A549 (cell line): ENCODE measurements at regions not wholly inside any gene's neighbourhood (a gene's known extent, or its start where the extent isn't known, plus 50 kb on each side); places are given as distances from the start of the nearest gene placed in this dataset.
A peak's percentile ranks its signal among the peaks of the same experiment; 100 is the strongest.
"Not testable (repeated sequence)": the region's sequence is repeated elsewhere in the genome, so short reads cannot be mapped to it uniquely, and the experiment has no call there.

Experiments used
- ATAC-seq, 2 experiments: fragments of 200-7000 bp in 1 of 2; fragments of >200 bp in 1 of 2; cut with Nextera tagmentation in 1 of 2; cut with Tn5 transposase in 1 of 2; 3 replicates each; pipeline versions ENCODE4 v1.8.0 to v1.9.1; 2018 to 2020; ENCODE audit warnings: mild to moderate bottlenecking in 1 of 2, moderate library complexity in 1 of 2
- CTCF ChIA-PET: fragments of 300-600 bp; sonication (Branson Sonifier 250); formaldehyde crosslinking; extraction: SDS; loops from one replicate; lab custom pipeline; 2021; ENCODE audit warnings: antibody characterized with exemption, inconsistent platforms; lab: Yijun Ruan, JAX
- POLR2A ChIA-PET: fragments of 350-600 bp; formaldehyde crosslinking; extraction: SDS; loops from one replicate; lab custom pipeline; 2021; ENCODE audit warnings: antibody characterized with exemption, inconsistent platforms; lab: Yijun Ruan, JAX
- DNase-seq, 2 experiments: peaks; one replicate each; pipeline versions ENCODE4 v3.0.0 to v3.0.0-alpha.2; 2011 to 2016; ENCODE audit warnings: low read depth in 1 of 2, low spot score in 1 of 2
- FAIRE-seq: peaks from 2 replicates; lab custom pipeline; 2011; peaks lifted over from hg19 to GRCh38; lab: Jason Lieb, UNC
- H3K27ac ChIP-seq, 2 experiments: fragments of >200 bp; sonication (Bioruptor Twin); formaldehyde crosslinking; 3 replicates each; pipeline ENCODE4 v1.5.1; 2016 to 2017
- H3K4me1 ChIP-seq: fragments of >200 bp; sonication (Bioruptor Twin); formaldehyde crosslinking; 3 replicates; pipeline ENCODE4 v1.6.1; 2016
- H3K4me2 ChIP-seq: fragments of >200 bp; sonication (Bioruptor Twin); formaldehyde crosslinking; 3 replicates; pipeline ENCODE4 v1.6.1; 2016
- H3K4me3 ChIP-seq: fragments of >200 bp; sonication (Bioruptor Twin); formaldehyde crosslinking; 3 replicates; pipeline ENCODE4 v1.5.1; 2016
- H3K9me3 ChIP-seq: fragments of >200 bp; sonication (Bioruptor Twin); formaldehyde crosslinking; 3 replicates; pipeline ENCODE4 v1.6.1; 2016
- CEBPB ChIP-seq, 2 experiments: fragments of >200 bp in 1 of 2; sonication (Bioruptor Twin) in 1 of 2; formaldehyde crosslinking in 1 of 2; IDR thresholded peaks; 2 replicates each; pipeline ENCODE4 v1.6.1; 2012 to 2016
- CHD2 ChIP-seq: fragments of 150-350 bp; IDR thresholded peaks from 2 replicates; pipeline ENCODE4 v1.6.1; 2014; ENCODE audit warnings: low read length; ENCODE audit not compliant: partially characterized antibody
- EHF ChIP-seq: fragments of 250-450 bp; sonication (Bioruptor Pico); IDR thresholded peaks from 2 replicates; pipeline ENCODE4 v1.5.0; 2020; ENCODE audit warnings: mild to moderate bottlenecking
- FOSL2 ChIP-seq, 2 experiments: fragments of 450-650 bp in 1 of 2; fragments of >200 bp in 1 of 2; sonication (Bioruptor Twin) in 1 of 2; formaldehyde crosslinking; IDR thresholded peaks; 2 replicates each; pipeline versions ENCODE4 v1.5.0 to v1.6.1; 2016 to 2020; ENCODE audit warnings: mild to moderate bottlenecking in 1 of 2, moderate library complexity in 1 of 2
- HDAC2 ChIP-seq: fragments of 200-600 bp; sonication (generic); IDR thresholded peaks from 2 replicates; pipeline ENCODE4 v1.6.1; 2016
- HEYL ChIP-seq: fragments of 250-450 bp; sonication (Bioruptor Pico); IDR thresholded peaks from 2 replicates; pipeline ENCODE4 v1.8.0; 2021; ENCODE audit warnings: mild to moderate bottlenecking, moderate library complexity
- HOXA7 ChIP-seq: fragments of 250-450 bp; sonication (Bioruptor Pico); IDR thresholded peaks from 2 replicates; pipeline ENCODE4 v1.5.0; 2020; ENCODE audit warnings: mild to moderate bottlenecking, moderate library complexity
- JUNB ChIP-seq: fragments of >200 bp; sonication (Bioruptor Twin); formaldehyde crosslinking; IDR thresholded peaks from 2 replicates; pipeline ENCODE4 v1.6.1; 2016
- KDM1A ChIP-seq: fragments of 200-600 bp; sonication (generic); IDR thresholded peaks from 2 replicates; pipeline ENCODE4 v1.6.1; 2016; ENCODE audit warnings: low read depth, mild to moderate bottlenecking
- NFE2L2 ChIP-seq: fragments of 150-350 bp; conservative IDR thresholded peaks from 2 replicates; pipeline ENCODE4 v1.6.1; 2014; ENCODE audit warnings: low read length
- PHF8 ChIP-seq: fragments of 200-600 bp; sonication (generic); IDR thresholded peaks from 2 replicates; pipeline ENCODE4 v1.6.1; 2016; ENCODE audit warnings: low read depth, mild to moderate bottlenecking, antibody characterized with exemption, moderate library complexity, borderline replicate concordance
- POLR2A ChIP-seq: IDR thresholded peaks from 2 replicates; pipeline ENCODE4 v1.6.1; 2012; ENCODE audit warnings: mild to moderate bottlenecking, low read length
- RARB ChIP-seq: fragments of 250-450 bp; sonication (Bioruptor Pico); IDR thresholded peaks from 2 replicates; pipeline ENCODE4 v1.8.0; 2021; ENCODE audit warnings: mild to moderate bottlenecking, moderate library complexity
- RNF2 ChIP-seq: fragments of 200-600 bp; sonication (generic); IDR thresholded peaks from 2 replicates; pipeline ENCODE4 v1.6.1; 2016; ENCODE audit warnings: low read depth, mild to moderate bottlenecking, antibody characterized with exemption, moderate library complexity, borderline replicate concordance
- ZFP36 ChIP-seq: fragments of 450-650 bp; IDR thresholded peaks from 2 replicates; pipeline ENCODE4 v1.6.1; 2014; ENCODE audit warnings: borderline replicate concordance; ENCODE audit not compliant: partially characterized antibody
- WGBS: methylation state at CpG from one replicate; pipeline ENCODE4 v1.1.6; 2017; ENCODE audit errors: missing lambda C conversion rate; 5-methylcytosine and 5-hydroxymethylcytosine counted together
- TF ChIP-seq, protein P1 (sequence below): fragments of 200-600 bp; sonication (generic); IDR thresholded peaks from 2 replicates; pipeline ENCODE4 v1.6.1; 2016; ENCODE audit warnings: antibody characterized with exemption, mild to moderate bottlenecking, moderate library complexity

- WGBS, result 2% methylated on average over 5 of the region's 5 CpGs
- Histone ChIP-seq H3K9me3 (peaks cover 7% of the 10 kb centered on the region; the same call in 2 of the 3 replicates), H3K4me1 (no peaks in the 10 kb centered on the region), H3K27ac (no peak overlapping the region), H3K4me3 (no peak overlapping the region), H3K4me2 (no peak overlapping the region)
- TF ChIP-seq HDAC2 (no peak), JUNB (no peak)
- no peak for FAIRE-seq
- DNase-seq, result no peak
- ChIA-PET POLR2A (no interaction called here), CTCF (interaction anchor here (0.6 to 4.6 kb wide), 2 partner anchors 8 to 38 kb away, joined by 3 to 14 read pairs; no protein-coding TSS in a partner anchor)
- no peak; a peak in 1 of 6 replicates for ATAC-seq
Measured at GRCh38 chr9:124164811-124165210, 92.9 kb upstream of the NEK6 start.

DNA sequence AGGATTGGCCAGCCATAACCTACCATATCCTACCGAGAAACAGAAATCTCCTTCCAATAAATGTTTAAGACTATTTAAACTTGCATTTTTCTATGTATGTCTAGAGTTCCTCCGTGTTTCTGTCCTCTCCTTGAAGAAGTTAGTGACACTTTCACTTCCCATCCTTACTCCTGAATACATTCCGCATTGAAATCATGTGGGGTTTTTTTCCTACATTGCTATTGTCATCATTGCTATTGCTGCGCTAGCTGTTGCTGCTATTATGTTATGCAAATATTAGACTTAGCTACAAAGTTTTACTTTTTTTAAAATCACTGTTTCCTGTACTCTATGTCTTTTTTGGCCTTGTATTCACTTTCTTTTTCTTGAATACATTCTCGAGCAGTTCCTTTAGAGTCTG lies 83.3 kb upstream of the NEK6 start:
- no peak for FAIRE-seq
- TF ChIP-seq RNF2, result no peak
- no peak for TF ChIP-seq RARB
- no peak for TF ChIP-seq POLR2A
- TF ChIP-seq PHF8, result no peak
- TF ChIP-seq FOSL2 (IDR thresholded peaks at IDR 0.05), result no peak
- no peak for TF ChIP-seq FOSL2 (CRISPR knock-in tag; IDR thresholded peaks at IDR 0.05)
- no peak for TF ChIP-seq ZFP36
- TF ChIP-seq JUNB, result no peak
- no peak for TF ChIP-seq NFE2L2
- no peak for TF ChIP-seq HOXA7 (CRISPR knock-in tag)
- no peak for TF ChIP-seq CHD2
- no peak for TF ChIP-seq HEYL (CRISPR knock-in tag)
- no peak for TF ChIP-seq KDM1A
- TF ChIP-seq, all 56 proteins: peak for 0
- no peak overlapping the region for H3K27ac ChIP-seq
- ChIA-PET POLR2A (no interaction called here), CTCF (interaction anchor here (0.6 to 1.8 kb wide), 3 partner anchors 25 to 619 kb away, joined by 4 to 6 read pairs (median 4); no protein-coding TSS in a partner anchor)
- H3K4me1 ChIP-seq, result no peaks in the 10 kb centered on the region
- ATAC-seq, result no peak
- H3K4me3 ChIP-seq, result no peak overlapping the region
- WGBS, result 59% methylated on average over 5 of the region's 5 CpGs
- H3K4me2 ChIP-seq, result no peak overlapping the region
- no peak for DNase-seq
- H3K9me3 ChIP-seq, result peaks cover 16% of the 10 kb centered on the region; the same call in 2 of the 3 replicates

- POLR2A ChIA-PET, H3K9me3 ChIP-seq, FAIRE-seq, H3K4me1 ChIP-seq, H3K27ac ChIP-seq, H3K4me3 ChIP-seq, H3K4me2 ChIP-seq, CTCF ChIA-PET, ATAC-seq, DNase-seq: not testable (repeated sequence)
- WGBS, result 77% methylated on average over 7 of the region's 7 CpGs
Measured at GRCh38 chr9:124177522-124177921, 80.2 kb upstream of the NEK6 start.

- H3K4me1 ChIP-seq, result no peaks in the 10 kb centered on the region
- ATAC-seq (peak in 1 of 2 experiments; percentile 66; a peak in 3 of 6 replicates), FAIRE-seq (no peak), DNase-seq (no peak)
- no peak overlapping the region for H3K4me2 ChIP-seq
- TF ChIP-seq CEBPB (IDR thresholded peaks at IDR 0.05), result no peak
- TF ChIP-seq EHF (CRISPR knock-in tag), result no peak
- TF ChIP-seq, protein P1, sequence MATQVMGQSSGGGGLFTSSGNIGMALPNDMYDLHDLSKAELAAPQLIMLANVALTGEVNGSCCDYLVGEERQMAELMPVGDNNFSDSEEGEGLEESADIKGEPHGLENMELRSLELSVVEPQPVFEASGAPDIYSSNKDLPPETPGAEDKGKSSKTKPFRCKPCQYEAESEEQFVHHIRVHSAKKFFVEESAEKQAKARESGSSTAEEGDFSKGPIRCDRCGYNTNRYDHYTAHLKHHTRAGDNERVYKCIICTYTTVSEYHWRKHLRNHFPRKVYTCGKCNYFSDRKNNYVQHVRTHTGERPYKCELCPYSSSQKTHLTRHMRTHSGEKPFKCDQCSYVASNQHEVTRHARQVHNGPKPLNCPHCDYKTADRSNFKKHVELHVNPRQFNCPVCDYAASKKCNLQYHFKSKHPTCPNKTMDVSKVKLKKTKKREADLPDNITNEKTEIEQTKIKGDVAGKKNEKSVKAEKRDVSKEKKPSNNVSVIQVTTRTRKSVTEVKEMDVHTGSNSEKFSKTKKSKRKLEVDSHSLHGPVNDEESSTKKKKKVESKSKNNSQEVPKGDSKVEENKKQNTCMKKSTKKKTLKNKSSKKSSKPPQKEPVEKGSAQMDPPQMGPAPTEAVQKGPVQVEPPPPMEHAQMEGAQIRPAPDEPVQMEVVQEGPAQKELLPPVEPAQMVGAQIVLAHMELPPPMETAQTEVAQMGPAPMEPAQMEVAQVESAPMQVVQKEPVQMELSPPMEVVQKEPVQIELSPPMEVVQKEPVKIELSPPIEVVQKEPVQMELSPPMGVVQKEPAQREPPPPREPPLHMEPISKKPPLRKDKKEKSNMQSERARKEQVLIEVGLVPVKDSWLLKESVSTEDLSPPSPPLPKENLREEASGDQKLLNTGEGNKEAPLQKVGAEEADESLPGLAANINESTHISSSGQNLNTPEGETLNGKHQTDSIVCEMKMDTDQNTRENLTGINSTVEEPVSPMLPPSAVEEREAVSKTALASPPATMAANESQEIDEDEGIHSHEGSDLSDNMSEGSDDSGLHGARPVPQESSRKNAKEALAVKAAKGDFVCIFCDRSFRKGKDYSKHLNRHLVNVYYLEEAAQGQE, result no peak
- peaks cover 7% of the 10 kb centered on the region; the same call in 2 of the 3 replicates for H3K9me3 ChIP-seq
- H3K27ac ChIP-seq, result no peak overlapping the region
- no peak overlapping the region for H3K4me3 ChIP-seq
- POLR2A ChIA-PET, result no interaction called here
- 64% methylated on average over 17 of the region's 19 CpGs for WGBS
- CTCF ChIA-PET, result interaction anchor here (1.0 kb wide), 1 partner anchor 11 kb away, joined by 3 read pairs; no protein-coding TSS in a partner anchor
Measured at GRCh38 chr9:124179196-124180071, 78.3 kb upstream of the NEK6 start.
